Fibroblast of skin of scalp (primary cell): ENCODE measurements at regions not wholly inside any gene's neighbourhood (a gene's known extent, or its start where the extent isn't known, plus 50 kb on each side); places are given as distances from the start of the nearest gene placed in this dataset.

Source experiments
- DNase-seq: peaks from one replicate; pipeline ENCODE4 v3.0.0-alpha.2; 2013

- peak; percentile 72 for DNase-seq
Measured at GRCh38 chr12:45674181-45674977, 55.1 kb upstream of the ARID2 start.

- no peak for DNase-seq
Measured at GRCh38 chr12:45675534-45675933, 54.0 kb upstream of the ARID2 start.
